ENCODE measurements at regions not wholly inside any gene's neighbourhood (a gene's known extent, or its start where the extent isn't known, plus 50 kb on each side); places are given as distances from the start of the nearest gene placed in this dataset.
"Not testable (repeated sequence)": the region's sequence is repeated elsewhere in the genome, so short reads cannot be mapped to it uniquely, and the experiment has no call there.

- Histone ChIP-seq H3K79me1 (ENCODE audit: low read depth in 1 of 2, low read length in 2 of 2) (no peaks in the 10 kb centered on the region), H2BK15ac (ENCODE audit: low read depth, low read length) (no peak overlapping the region), H2BK120ac (ENCODE audit: low read depth, low read length) (no peak overlapping the region), H3K23ac (ENCODE audit: low read depth, low read length) (no peak overlapping the region), H3K4me3 (ENCODE audit: insufficient read depth, low read depth, low read length) (no peak overlapping the region), H3K36me3 (ENCODE audit: control insufficient read depth, insufficient read depth, low read length) (no peaks in the 10 kb centered on the region), H4K8ac (ENCODE audit: low read depth in 2 of 2, low read length in 2 of 2) (no peak overlapping the region), H4K91ac (ENCODE audit: insufficient read depth, low read depth, low read length) (no peak overlapping the region), H2AFZ (replicated peaks; ENCODE audit: low read length, poor library complexity) (no peak overlapping the region), H4K5ac (ENCODE audit: low read depth, low read length) (no peak overlapping the region), H3K4me1 (ENCODE audit: control insufficient read depth, insufficient read depth, low read length) (no peaks in the 10 kb centered on the region), H3K27ac (ENCODE audit: insufficient read depth, low read length) (no peak overlapping the region), H3K56ac (ENCODE audit: extremely low read depth, insufficient read depth, low read length) (no peak overlapping the region), H3K14ac (replicated peaks; ENCODE audit: low read depth, low read length) (no peak overlapping the region), H3K4me2 (ENCODE audit: low read depth, low read length) (no peak overlapping the region), H2AK5ac (ENCODE audit: low read depth, low read length) (no peak overlapping the region), H3K18ac (ENCODE audit: low read depth, low read length) (no peak overlapping the region), H2BK20ac (ENCODE audit: low read depth, low read length) (no peak overlapping the region), H3K9me1 (ENCODE audit: insufficient read depth, low read length) (no peaks in the 10 kb centered on the region), H4K20me1 (ENCODE audit: insufficient read depth, low read length) (no peaks in the 10 kb centered on the region), H3K9ac (ENCODE audit: low read depth, low read length) (no peak overlapping the region), H2BK5ac (ENCODE audit: low read depth, low read length, poor library complexity, severe bottlenecking) (no peak overlapping the region), H3K4ac (ENCODE audit: low read depth, low read length) (no peak overlapping the region), H3K9me3 (ENCODE audit: control insufficient read depth, insufficient read depth, low read length) (peaks cover 10% of the 10 kb centered on the region; the same call in 1 of the 2 replicates), H3K27me3 (ENCODE audit: control insufficient read depth, insufficient read depth, low read length) (no peaks in the 10 kb centered on the region), H2AK9ac (replicated peaks; ENCODE audit: low read depth, low read length, poor library complexity) (no peak overlapping the region)
- WGBS, 2 experiments (ENCODE audit: extremely low coverage in 2 of 2, insufficient read length in 1 of 2), result 59% methylated on average over 9 of the region's 13 CpGs; no CpG with 5 or more reads in 1 of the 2 experiments
- BruUV-seq (replicated peaks), result no TSS peak
- TF ChIP-seq MAZ (IDR thresholded peaks at IDR 0.05; ENCODE audit: borderline replicate concordance, low read depth, low read length), result no peak
- no peak for TF ChIP-seq RAD21 (IDR thresholded peaks at IDR 0.05; ENCODE audit: low read length)
- no peak for TF ChIP-seq POLR2A (IDR thresholded peaks at IDR 0.05; ENCODE audit: low read depth, low read length)
- no peak for TF ChIP-seq CTCF (conservative IDR thresholded peaks at IDR 0.05; ENCODE audit: low read depth, low read length)
- TF ChIP-seq MXI1 (IDR thresholded peaks at IDR 0.05; ENCODE audit: borderline replicate concordance, low read depth, low read length), result no peak
- no peak for TF ChIP-seq USF2 (IDR thresholded peaks at IDR 0.05; ENCODE audit: low read depth, low read length)
- no peak for TF ChIP-seq FOS (IDR thresholded peaks at IDR 0.05; ENCODE audit: low read depth, low read length)
- intact Hi-C loops (cut with micrococcal nuclease), result no loop called here
- ChIA-PET CTCF (no interaction called here), POLR2A (ENCODE audit: unreplicated experiment) (no interaction called here)
- dilution Hi-C loops (cut with HindIII; ENCODE audit: low sequenced_read_pairs, unreplicated experiment), result no loop called here
- in situ Hi-C loops (cut with MboI; ENCODE audit: low sequenced_read_pairs), result no loop called here
- DNase-seq (no peak), ATAC-seq (ENCODE audit: low read depth) (no peak)
Observed at GRCh38 chr10:106267591-106267990, 896.9 kb downstream of the SORCS1 start.

- H4K20me1 ChIP-seq (ENCODE audit: insufficient read depth, low read length); H2BK5ac ChIP-seq (ENCODE audit: low read depth, low read length, poor library complexity, severe bottlenecking); H2AK5ac ChIP-seq (ENCODE audit: low read depth, low read length); H2BK15ac ChIP-seq (ENCODE audit: low read depth, low read length); H2AFZ ChIP-seq (replicated peaks; ENCODE audit: low read length, poor library complexity); in situ Hi-C loops (cut with MboI; ENCODE audit: low sequenced_read_pairs); H3K56ac ChIP-seq (ENCODE audit: extremely low read depth, insufficient read depth, low read length); H3K4me2 ChIP-seq (ENCODE audit: low read depth, low read length); H3K27ac ChIP-seq (ENCODE audit: insufficient read depth, low read length); H4K8ac ChIP-seq (ENCODE audit: low read depth in 2 of 2, low read length in 2 of 2); H3K36me3 ChIP-seq (ENCODE audit: control insufficient read depth, insufficient read depth, low read length); BruUV-seq (replicated peaks); H2BK20ac ChIP-seq (ENCODE audit: low read depth, low read length); H3K18ac ChIP-seq (ENCODE audit: low read depth, low read length); H3K4me3 ChIP-seq (ENCODE audit: insufficient read depth, low read depth, low read length); CTCF ChIA-PET; H3K9me1 ChIP-seq (ENCODE audit: insufficient read depth, low read length); H3K9me3 ChIP-seq (ENCODE audit: control insufficient read depth, insufficient read depth, low read length); intact Hi-C loops (cut with micrococcal nuclease); H4K91ac ChIP-seq (ENCODE audit: insufficient read depth, low read depth, low read length); dilution Hi-C loops (cut with HindIII; ENCODE audit: low sequenced_read_pairs, unreplicated experiment); H3K4me1 ChIP-seq (ENCODE audit: control insufficient read depth, insufficient read depth, low read length); ATAC-seq (ENCODE audit: low read depth); H4K5ac ChIP-seq (ENCODE audit: low read depth, low read length); H3K4ac ChIP-seq (ENCODE audit: low read depth, low read length); H3K14ac ChIP-seq (replicated peaks; ENCODE audit: low read depth, low read length); H3K27me3 ChIP-seq (ENCODE audit: control insufficient read depth, insufficient read depth, low read length); POLR2A ChIA-PET (ENCODE audit: unreplicated experiment); H3K23ac ChIP-seq (ENCODE audit: low read depth, low read length); H2BK120ac ChIP-seq (ENCODE audit: low read depth, low read length); H3K79me1 ChIP-seq (ENCODE audit: low read depth in 1 of 2, low read length in 2 of 2); H2AK9ac ChIP-seq (replicated peaks; ENCODE audit: low read depth, low read length, poor library complexity); H3K9ac ChIP-seq (ENCODE audit: low read depth, low read length); DNase-seq: not testable (repeated sequence)
- WGBS, 2 experiments (ENCODE audit: extremely low coverage in 2 of 2, insufficient read length in 1 of 2), result no CpG with 5 or more reads among the region's 6 CpGs
Observed at GRCh38 chr10:106257432-106257831, 907.1 kb downstream of the SORCS1 start.
